IMR-90 (cell line): ENCODE measurements at regions not wholly inside any gene's neighbourhood (a gene's known extent, or its start where the extent isn't known, plus 50 kb on each side); places are given as distances from the start of the nearest gene placed in this dataset.

Experiments used
- ATAC-seq: fragments of 200-7000 bp; cut with Tn5 transposase; 2 replicates; pipeline ENCODE4 v1.9.1; 2020; ENCODE audit warnings: low read depth, mild to moderate bottlenecking, moderate library complexity
- BruUV-seq: library from RNA; stranded (reverse); fragments of 400-500 nt; replicated peaks from 2 replicates; lab custom pipeline; 2021; lab: Mats Ljungman, UMichigan
- CTCF ChIA-PET: fragments of 300-600 bp; formaldehyde crosslinking; extraction: SDS; loops from one replicate; lab custom pipeline; 2021; ENCODE audit warnings: antibody characterized with exemption; lab: Yijun Ruan, JAX
- POLR2A ChIA-PET: fragments of 300-600 bp; sonication (Branson Sonifier 250); formaldehyde crosslinking; loops from one replicate; lab custom pipeline; 2022; ENCODE audit warnings: antibody characterized with exemption; ENCODE audit not compliant: unreplicated experiment; lab: Charles Lee
- DNase-seq: peaks from one replicate; pipeline ENCODE4 v3.0.0; 2013
- H2AFZ ChIP-seq: replicated peaks from 2 replicates; pipeline ENCODE3; 2013; ENCODE audit warnings: low read length, mild to moderate bottlenecking; ENCODE audit not compliant: poor library complexity
- H2AK5ac ChIP-seq: 2 replicates; pipeline ENCODE4 v1.6.1; 2013; ENCODE audit warnings: low read depth, low read length, inconsistent platforms
- H2AK9ac ChIP-seq: replicated peaks from 2 replicates; pipeline ENCODE3; 2013; ENCODE audit warnings: mild to moderate bottlenecking, low read depth, low read length, moderate library complexity; ENCODE audit not compliant: poor library complexity
- H2BK120ac ChIP-seq: 2 replicates; pipeline ENCODE4 v1.6.1; 2013; ENCODE audit warnings: low read depth, low read length, inconsistent platforms
- H2BK15ac ChIP-seq: 3 replicates; pipeline ENCODE4 v1.6.1; 2013; ENCODE audit warnings: low read depth, low read length, inconsistent platforms
- H2BK20ac ChIP-seq: 2 replicates; pipeline ENCODE4 v1.6.1; 2013; ENCODE audit warnings: low read depth, mild to moderate bottlenecking, inconsistent platforms, low read length, moderate library complexity
- H2BK5ac ChIP-seq: 2 replicates; pipeline ENCODE4 v1.6.1; 2013; ENCODE audit warnings: mild to moderate bottlenecking, low read depth, low read length, inconsistent platforms; ENCODE audit not compliant: poor library complexity, severe bottlenecking
- H3K14ac ChIP-seq: replicated peaks from 2 replicates; pipeline ENCODE4 v1.6.1; 2013; ENCODE audit warnings: low read depth, low read length, inconsistent platforms
- H3K18ac ChIP-seq: 2 replicates; pipeline ENCODE4 v1.6.1; 2013; ENCODE audit warnings: low read depth, low read length, control low read depth
- H3K23ac ChIP-seq: 2 replicates; pipeline ENCODE4 v1.6.1; 2013; ENCODE audit warnings: low read depth, low read length, inconsistent platforms
- H3K27ac ChIP-seq: 2 replicates; pipeline ENCODE4 v1.5.1; 2013; ENCODE audit warnings: mild to moderate bottlenecking, control low read depth, low read length; ENCODE audit not compliant: insufficient read depth
- H3K27me3 ChIP-seq: 2 replicates; pipeline ENCODE4 v1.6.1; 2013; ENCODE audit warnings: low read length; ENCODE audit not compliant: control insufficient read depth, insufficient read depth
- H3K36me3 ChIP-seq: 2 replicates; pipeline ENCODE4 v1.6.1; 2013; ENCODE audit warnings: low read length, mixed read lengths; ENCODE audit not compliant: control insufficient read depth, insufficient read depth
- H3K4ac ChIP-seq: 2 replicates; pipeline ENCODE4 v1.6.1; 2013; ENCODE audit warnings: low read depth, low read length, inconsistent platforms
- H3K4me1 ChIP-seq: 2 replicates; pipeline ENCODE4 v1.6.1; 2013; ENCODE audit warnings: low read length, mixed read lengths; ENCODE audit not compliant: control insufficient read depth, insufficient read depth
- H3K4me2 ChIP-seq: 2 replicates; pipeline ENCODE4 v1.6.1; 2013; ENCODE audit warnings: low read depth, mild to moderate bottlenecking, control low read depth, low read length, moderate library complexity
- H3K4me3 ChIP-seq: 2 replicates; pipeline ENCODE4 v1.5.1; 2013; ENCODE audit warnings: low read depth, mild to moderate bottlenecking, control low read depth, low read length, moderate library complexity; ENCODE audit not compliant: insufficient read depth
- H3K56ac ChIP-seq: 2 replicates; pipeline ENCODE4 v1.6.1; 2013; ENCODE audit warnings: low read length, inconsistent platforms; ENCODE audit not compliant: insufficient read depth; ENCODE audit errors: extremely low read depth
- H3K79me1 ChIP-seq, 2 experiments: 2 replicates each; pipeline ENCODE4 v1.6.1; 2013; ENCODE audit warnings: low read length in 2 of 2, inconsistent platforms in 1 of 2, low read depth in 1 of 2
- H3K9ac ChIP-seq: 2 replicates; pipeline ENCODE4 v1.6.1; 2013; ENCODE audit warnings: low read depth, low read length, control low read depth
- H3K9me1 ChIP-seq: 2 replicates; pipeline ENCODE4 v1.6.1; 2013; ENCODE audit warnings: low read length, inconsistent platforms; ENCODE audit not compliant: insufficient read depth
- H3K9me3 ChIP-seq: 2 replicates; pipeline ENCODE4 v1.6.1; 2013; ENCODE audit warnings: low read length; ENCODE audit not compliant: control insufficient read depth, insufficient read depth
- H4K20me1 ChIP-seq: 2 replicates; pipeline ENCODE4 v1.6.1; 2013; ENCODE audit warnings: low read length, inconsistent platforms; ENCODE audit not compliant: insufficient read depth
- H4K5ac ChIP-seq: 2 replicates; pipeline ENCODE4 v1.6.1; 2013; ENCODE audit warnings: mild to moderate bottlenecking, low read depth, low read length, control low read depth
- H4K8ac ChIP-seq, 2 experiments: 2 replicates each; pipeline ENCODE4 v1.6.1; 2013; ENCODE audit warnings: low read depth in 2 of 2, low read length in 2 of 2, control low read depth in 1 of 2, inconsistent platforms in 1 of 2
- H4K91ac ChIP-seq: 2 replicates; pipeline ENCODE4 v1.6.1; 2013; ENCODE audit warnings: low read depth, low read length, inconsistent platforms; ENCODE audit not compliant: insufficient read depth
- BHLHE40 ChIP-seq: fragments of 150-350 bp; IDR thresholded peaks from 2 replicates; pipeline ENCODE4 v1.6.1; 2016; ENCODE audit warnings: mild to moderate bottlenecking, low read depth, low read length
- CEBPB ChIP-seq: IDR thresholded peaks from 2 replicates; pipeline ENCODE4 v1.6.1; 2012; ENCODE audit warnings: low read depth, low read length, improper control_type of control experiment
- CHD1 ChIP-seq: IDR thresholded peaks from 2 replicates; pipeline ENCODE4 v1.6.1; 2012; ENCODE audit warnings: low read depth, low read length, improper control_type of control experiment
- CTCF ChIP-seq: conservative IDR thresholded peaks from 2 replicates; pipeline ENCODE4 v1.5.1; 2012; ENCODE audit warnings: mild to moderate bottlenecking, low read depth, low read length, improper control_type of control experiment
- ELK1 ChIP-seq: fragments of 150-350 bp; IDR thresholded peaks from 2 replicates; pipeline ENCODE4 v1.6.1; 2016; ENCODE audit warnings: low read depth, mild to moderate bottlenecking, low read length, moderate library complexity, borderline replicate concordance
- FOS ChIP-seq: fragments of 150-350 bp; IDR thresholded peaks from 2 replicates; pipeline ENCODE4 v1.6.1; 2016; ENCODE audit warnings: low read depth, low read length
- MAFK ChIP-seq: IDR thresholded peaks from 2 replicates; pipeline ENCODE4 v1.6.1; 2012; ENCODE audit warnings: low read depth, low read length, improper control_type of control experiment
- MAZ ChIP-seq: IDR thresholded peaks from 2 replicates; pipeline ENCODE4 v1.6.1; 2012; ENCODE audit warnings: low read depth, mild to moderate bottlenecking, low read length, improper control_type of control experiment, moderate library complexity, borderline replicate concordance
- MXI1 ChIP-seq: IDR thresholded peaks from 2 replicates; pipeline ENCODE4 v1.6.1; 2012; ENCODE audit warnings: low read depth, mild to moderate bottlenecking, low read length, moderate library complexity, borderline replicate concordance
- NFE2L2 ChIP-seq: fragments of 150-350 bp; IDR thresholded peaks from 2 replicates; pipeline ENCODE4 v1.6.1; 2016; ENCODE audit warnings: low read depth, mild to moderate bottlenecking, low read length
- POLR2A ChIP-seq: IDR thresholded peaks from 2 replicates; pipeline ENCODE4 v1.6.1; 2012; ENCODE audit warnings: mild to moderate bottlenecking, low read depth, low read length
- RAD21 ChIP-seq: IDR thresholded peaks from 2 replicates; pipeline ENCODE4 v1.6.1; 2012; ENCODE audit warnings: low read length, improper control_type of control experiment
- RCOR1 ChIP-seq: IDR thresholded peaks from 2 replicates; pipeline ENCODE4 v1.6.1; 2012; ENCODE audit warnings: mild to moderate bottlenecking, low read length, improper control_type of control experiment; ENCODE audit not compliant: insufficient replicate concordance
- RFX5 ChIP-seq: IDR thresholded peaks from 2 replicates; pipeline ENCODE4 v1.8.0; 2012; ENCODE audit warnings: low read depth, mild to moderate bottlenecking, low read length, moderate library complexity
- SMC3 ChIP-seq: fragments of 150-350 bp; IDR thresholded peaks from 2 replicates; pipeline ENCODE4 v1.6.1; 2016; ENCODE audit warnings: low read depth, mild to moderate bottlenecking, antibody characterized with exemption, low read length, moderate library complexity
- USF2 ChIP-seq: fragments of 150-350 bp; IDR thresholded peaks from 2 replicates; pipeline ENCODE4 v1.6.1; 2017; ENCODE audit warnings: mild to moderate bottlenecking, antibody characterized with exemption, low read length, low read depth
- WGBS, 2 experiments: methylation state at CpG; one replicate each; pipeline versions ENCODE4 v1.1.5 to v1.1.7; 2013; ENCODE audit warnings: missing lambda C conversion rate in 2 of 2; ENCODE audit not compliant: insufficient read length in 1 of 2; ENCODE audit errors: extremely low coverage in 2 of 2; 5-methylcytosine and 5-hydroxymethylcytosine counted together
- dilution Hi-C: fragments of 300-500 bp; cut with HindIII; formaldehyde crosslinking; loops from one replicate; pipeline ENCODE4 v1.14.3; 2018; ENCODE audit warnings: low sequenced_read_pairs; ENCODE audit not compliant: unreplicated experiment
- in situ Hi-C: fragments of 300-500 bp; cut with MboI; formaldehyde crosslinking; loops from 3 replicates; pipeline ENCODE4 v1.14.3; 2019; ENCODE audit warnings: low sequenced_read_pairs, inconsistent platforms, mixed read lengths
- intact Hi-C: fragments of 100-400 bp; cut with micrococcal nuclease; formaldehyde crosslinking; loops from 2 replicates; pipeline ENCODE4 v1.10.0; 2022

- in situ Hi-C loops, result no loop called here
- no peak for DNase-seq
- no peak overlapping the region for H2BK120ac ChIP-seq
These were observed 1016.6 kb downstream of the PLOD2 start for GRCh38 chr3:145144361-145144760.

More at GRCh38 chr3:145144361-145144760, 1016.6 kb downstream of the PLOD2 start:
- Histone ChIP-seq H3K56ac (no peak overlapping the region), H4K20me1 (no peaks in the 10 kb centered on the region), H4K5ac (no peak overlapping the region), H3K4me2 (no peak overlapping the region), H2AFZ (no peak overlapping the region), H3K9ac (no peak overlapping the region), H3K4ac (no peak overlapping the region), H3K9me1 (no peaks in the 10 kb centered on the region), H2AK9ac (no peak overlapping the region), H3K4me3 (no peak overlapping the region), H3K79me1 (no peaks in the 10 kb centered on the region), H4K91ac (no peak overlapping the region), H3K23ac (no peak overlapping the region), H3K9me3 (no peaks in the 10 kb centered on the region), H2AK5ac (no peak overlapping the region), H3K14ac (no peak overlapping the region), H3K4me1 (no peaks in the 10 kb centered on the region), H3K27me3 (no peaks in the 10 kb centered on the region), H2BK15ac (no peak overlapping the region), H2BK5ac (no peak overlapping the region), H4K8ac (no peak overlapping the region), H3K36me3 (no peaks in the 10 kb centered on the region), H2BK20ac (no peak overlapping the region), H3K27ac (no peak overlapping the region), H3K18ac (no peak overlapping the region)
- TF ChIP-seq BHLHE40 (no peak), POLR2A (no peak), MXI1 (no peak), SMC3 (no peak), RAD21 (no peak), RCOR1 (no peak), MAZ (no peak), CTCF (no peak), CEBPB (no peak), USF2 (no peak), FOS (no peak), RFX5 (no peak), CHD1 (no peak), ELK1 (no peak), MAFK (no peak), NFE2L2 (no peak)
- no TSS peak for BruUV-seq
- whole genome bisulfite sequencing, 2 experiments, result no CpG with 5 or more reads among the region's 3 CpGs
- ChIA-PET POLR2A (no interaction called here), CTCF (no interaction called here)
- no peak for ATAC-seq
- intact Hi-C loops, result no loop called here
- dilution Hi-C loops, result no loop called here
